HG02610 (cell line): ENCODE measurements at regions not wholly inside any gene's neighbourhood (a gene's known extent, or its start where the extent isn't known, plus 50 kb on each side); places are given as distances from the start of the nearest gene placed in this dataset.

ENCODE experiments used
- ATAC-seq: cut with Tn5 transposase; IDR thresholded peaks from one replicate; pipeline ENCODE4 v1.9.1; 2021; ENCODE audit warnings: mild to moderate bottlenecking, moderate library complexity; ENCODE audit not compliant: unreplicated experiment

DNA sequence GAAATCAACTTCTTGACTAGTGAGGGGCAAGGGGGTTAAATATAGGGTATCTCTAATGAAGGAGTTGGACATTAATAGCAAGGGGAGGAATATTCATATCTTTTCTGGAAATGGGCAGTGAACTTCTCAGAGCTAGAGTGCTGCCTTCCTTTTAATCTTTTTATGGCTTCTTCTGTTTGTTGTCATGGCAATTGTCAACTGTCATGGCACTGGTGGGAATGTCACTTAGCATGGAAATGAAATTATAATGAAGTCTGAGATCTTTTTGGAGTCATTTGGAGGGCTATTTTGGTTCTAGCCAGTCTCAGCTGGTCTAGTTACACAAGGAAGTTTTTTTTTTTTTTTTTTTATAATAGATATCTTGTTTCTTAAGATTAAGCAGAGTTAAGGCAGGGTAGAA is 250.2 kb downstream of the AASDHPPT start:
- ATAC-seq, result no peak

DNA sequence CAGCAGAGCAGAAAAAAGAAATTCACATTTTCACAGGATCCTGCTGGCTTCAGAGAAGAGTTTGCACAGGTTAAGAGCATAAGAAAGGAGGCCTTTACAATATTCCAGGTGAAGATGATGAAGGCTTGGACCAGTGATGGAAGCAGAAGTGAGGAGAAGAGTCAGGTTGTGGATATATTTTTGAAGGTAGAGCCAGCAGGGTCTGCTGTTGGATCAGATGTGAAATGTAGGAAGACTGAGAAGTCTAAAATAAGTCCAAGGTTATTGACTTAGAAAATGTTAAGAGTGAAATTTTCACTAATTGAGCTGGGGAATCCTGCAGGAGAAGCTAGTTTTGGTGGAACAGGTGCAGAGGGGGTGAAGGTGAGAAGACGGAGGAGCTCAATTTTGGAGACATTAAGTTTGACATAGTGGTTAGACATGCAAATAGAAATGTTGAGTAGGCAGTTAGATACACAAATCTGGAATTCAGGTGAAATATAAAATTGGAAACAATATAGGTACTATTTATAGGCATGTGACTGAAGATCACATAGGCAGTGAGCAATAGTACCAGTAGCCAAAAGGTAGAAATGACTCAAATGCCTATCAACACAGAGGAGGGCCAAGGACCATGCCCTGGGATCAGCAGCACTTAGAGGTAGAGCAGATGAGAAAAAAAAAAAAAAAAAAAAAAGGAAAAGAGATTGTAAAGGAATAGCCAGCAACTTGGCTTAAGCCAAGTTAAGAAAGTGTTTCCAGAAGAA is 252.0 kb downstream of the AASDHPPT start:
- ATAC-seq, result no peak

DNA sequence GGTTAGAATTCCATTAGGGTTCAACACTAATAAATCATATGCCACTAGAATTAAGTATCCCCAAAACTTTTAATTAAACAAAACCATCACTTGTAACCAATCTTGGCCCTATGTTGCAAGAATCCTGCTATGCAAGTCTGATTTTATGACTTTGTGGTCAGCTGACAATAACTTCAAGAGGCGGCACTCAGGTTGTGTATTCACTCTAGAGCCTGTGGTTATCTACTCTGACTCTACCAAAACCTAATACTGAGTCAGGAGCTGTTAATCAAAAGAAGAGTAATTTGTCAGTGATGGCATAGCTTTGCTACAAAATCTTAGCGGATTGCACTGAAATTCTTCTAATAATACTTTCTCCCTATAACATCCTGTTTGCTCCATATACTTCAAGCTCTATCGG is 253.7 kb downstream of the AASDHPPT start:
- ATAC-seq, result no peak

DNA sequence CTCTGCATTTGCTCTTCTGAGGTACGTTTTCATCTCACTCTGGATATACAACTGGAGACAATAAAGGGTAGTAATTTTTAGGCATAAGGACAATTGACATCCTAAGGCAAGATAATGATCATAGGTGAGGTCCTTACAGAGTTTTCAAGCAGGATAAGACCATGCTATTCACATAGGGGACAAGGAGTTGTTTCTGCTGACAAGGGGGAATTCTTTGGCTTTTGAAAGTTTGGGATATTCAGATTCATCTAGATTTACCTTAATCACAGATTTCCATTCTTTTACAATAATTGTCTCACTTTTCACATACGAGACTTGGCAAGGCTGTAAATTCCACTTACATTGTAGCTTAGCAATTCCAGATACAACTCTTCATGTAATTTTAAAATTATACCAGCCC is 256.2 kb downstream of the AASDHPPT start:
- no peak for ATAC-seq

DNA sequence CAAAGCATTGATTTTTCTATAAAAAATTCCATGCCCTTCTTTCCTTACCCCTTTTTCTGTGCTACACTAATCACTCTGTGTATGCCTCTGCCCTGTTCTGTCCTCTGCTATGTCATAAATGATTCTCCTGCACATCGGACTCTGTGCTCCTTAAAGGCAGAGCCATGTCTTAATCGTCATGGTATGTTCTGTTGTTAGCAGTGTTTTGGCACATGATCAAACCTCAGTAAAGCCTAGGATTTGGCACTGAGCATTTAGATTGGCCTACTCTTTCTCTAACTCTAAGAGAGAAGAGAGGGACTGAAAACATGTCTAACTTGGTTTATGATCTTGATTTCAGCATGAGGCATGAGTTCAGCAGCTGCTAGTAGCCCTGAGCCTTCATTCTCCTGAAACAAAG is 266.9 kb downstream of the AASDHPPT start:
- ATAC-seq, result no peak

DNA sequence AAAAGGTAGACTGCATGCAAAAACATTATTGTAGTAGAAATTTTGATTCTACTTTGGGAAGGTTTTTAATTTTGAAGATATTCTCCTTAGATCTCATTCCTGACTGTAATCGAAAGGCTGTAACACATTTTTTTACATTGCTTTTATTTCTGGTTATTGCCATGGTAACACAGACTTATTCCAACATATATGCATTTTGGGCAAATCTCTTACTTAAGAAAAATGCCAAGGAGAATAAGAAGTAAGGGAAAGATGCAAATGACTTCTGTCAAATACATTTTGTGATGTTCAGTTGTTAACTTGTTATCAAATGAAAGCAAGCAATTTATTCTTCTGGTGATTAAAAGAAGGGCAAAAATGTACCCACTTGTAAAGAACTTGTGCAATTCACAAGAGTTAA is 267.5 kb downstream of the AASDHPPT start:
- ATAC-seq, result no peak

DNA sequence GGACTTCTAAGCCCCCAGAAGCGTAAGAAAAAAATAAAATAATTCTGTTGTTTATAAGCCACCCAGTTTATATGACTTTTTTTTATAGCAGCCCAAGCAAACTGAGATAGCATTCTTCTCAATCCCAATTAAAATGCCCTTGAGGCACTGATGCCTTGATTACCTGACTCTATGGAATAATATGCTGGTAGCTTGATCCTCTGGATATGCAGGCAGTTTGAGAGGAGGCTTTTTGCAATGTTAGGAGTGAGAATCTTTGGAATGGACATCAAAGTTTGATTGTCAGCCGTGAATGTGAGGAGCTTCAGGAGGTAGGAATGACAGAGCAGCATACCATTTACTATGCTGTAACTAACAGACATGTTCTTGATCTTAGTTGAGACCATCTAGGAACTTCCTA is 275.6 kb downstream of the AASDHPPT start:
- no peak for ATAC-seq

DNA sequence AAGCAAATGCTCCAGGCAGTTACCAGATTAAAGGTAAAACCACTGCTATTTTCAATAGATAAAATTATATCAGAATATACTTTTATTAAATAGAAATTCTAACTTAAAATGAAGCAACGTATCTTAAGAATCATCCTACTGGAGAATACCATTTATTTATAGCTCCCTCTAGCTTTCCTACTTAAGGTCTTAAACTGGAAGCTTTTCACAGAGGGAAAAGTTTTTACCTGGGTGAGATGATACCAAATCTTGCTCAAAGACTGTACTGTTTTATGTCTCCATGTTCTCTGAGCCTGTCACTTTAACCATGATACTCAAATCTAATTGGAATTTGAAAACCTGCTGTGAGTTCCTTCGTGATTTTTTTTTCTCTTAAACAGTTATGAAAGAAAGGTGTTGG is 291.8 kb downstream of the AASDHPPT start:
- no peak for ATAC-seq

DNA sequence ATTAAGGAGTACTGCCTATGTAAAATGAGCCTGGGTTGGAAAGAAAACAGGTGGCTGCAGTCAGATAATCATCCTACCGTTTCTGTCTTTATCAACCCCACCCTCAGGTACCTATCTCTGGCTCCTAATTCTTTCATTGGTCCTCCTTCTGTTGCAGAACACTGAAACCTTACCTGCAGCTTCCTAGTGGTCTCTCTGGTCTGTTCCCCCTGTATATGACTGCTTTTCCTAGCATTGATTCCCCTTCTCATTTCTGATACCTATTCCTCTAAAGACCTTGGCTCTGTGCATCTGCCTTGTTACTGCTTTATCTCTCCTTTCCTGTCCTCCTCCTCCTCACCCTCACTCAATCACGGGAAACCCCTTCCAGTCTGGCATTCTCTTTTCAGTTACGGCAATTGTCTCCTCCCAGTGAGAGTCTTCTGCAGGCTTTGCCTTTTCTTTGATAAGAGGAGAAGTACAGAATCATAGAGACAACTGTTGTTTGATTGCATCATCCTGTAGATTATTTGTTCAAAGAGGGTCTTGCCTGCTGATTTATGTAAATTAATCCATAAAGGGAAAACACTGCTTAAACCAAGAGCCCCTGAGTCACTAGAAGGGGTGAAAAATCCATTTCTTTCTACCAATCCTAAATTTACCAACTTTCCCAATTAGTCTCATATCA is 301.2 kb downstream of the AASDHPPT start:
- no peak for ATAC-seq

DNA sequence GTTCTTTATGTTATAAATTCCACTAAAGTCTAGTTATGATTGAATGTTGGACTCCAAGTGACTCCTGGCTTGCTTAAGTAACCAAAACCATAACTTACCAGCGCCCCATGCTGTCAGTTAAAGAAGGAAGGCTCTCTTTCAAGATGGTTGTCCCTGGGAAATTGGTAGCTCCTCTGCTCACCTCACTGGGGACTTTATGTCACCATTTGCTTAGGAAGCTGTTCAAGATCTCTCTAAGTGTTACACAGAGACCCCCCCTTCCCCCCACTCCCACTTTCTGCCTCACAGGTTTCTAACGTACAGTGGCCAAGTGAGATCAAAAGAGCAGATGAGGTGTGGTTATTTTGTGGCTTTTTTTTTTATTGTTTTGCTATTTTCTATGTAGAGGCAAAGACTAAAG is 301.8 kb downstream of the AASDHPPT start:
- no peak for ATAC-seq

DNA sequence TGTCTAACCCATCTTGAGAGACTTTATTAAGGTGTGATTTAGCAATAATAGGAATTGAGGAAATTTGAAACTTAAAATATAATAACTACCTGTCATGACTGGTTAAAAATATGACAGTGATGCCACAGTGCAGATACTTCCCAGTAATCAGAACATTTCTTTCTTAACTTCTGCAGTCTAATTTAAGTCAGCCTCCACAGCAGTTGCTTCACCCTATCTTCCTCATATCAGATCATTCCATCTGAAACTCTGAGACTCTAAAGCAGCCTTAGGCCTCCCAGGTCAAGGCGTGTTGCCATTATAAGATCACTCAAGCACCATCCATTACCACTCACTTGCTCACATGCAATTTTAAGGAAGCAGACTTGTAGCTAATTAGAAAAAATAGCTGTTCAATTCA is 302.2 kb downstream of the AASDHPPT start:
- ATAC-seq, result no peak

DNA sequence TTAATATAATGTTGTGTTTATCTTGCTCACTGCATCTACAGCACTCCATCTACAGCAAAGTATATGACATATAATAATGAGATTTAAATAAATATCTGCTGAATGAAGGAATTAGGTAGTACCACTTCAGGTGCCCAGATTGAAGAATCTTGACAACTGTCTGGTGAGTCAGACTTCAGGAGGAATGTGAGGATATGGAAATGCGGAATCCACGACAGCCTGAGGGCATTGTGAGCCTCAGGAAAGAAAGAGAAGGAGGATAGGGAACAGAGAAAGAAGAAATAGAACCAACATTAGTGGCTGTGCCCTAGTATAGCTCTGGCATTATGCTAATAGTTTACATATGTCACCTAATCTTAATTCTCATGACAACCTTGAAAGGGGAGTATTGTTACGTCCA is 304.4 kb downstream of the AASDHPPT start:
- ATAC-seq, result no peak

DNA sequence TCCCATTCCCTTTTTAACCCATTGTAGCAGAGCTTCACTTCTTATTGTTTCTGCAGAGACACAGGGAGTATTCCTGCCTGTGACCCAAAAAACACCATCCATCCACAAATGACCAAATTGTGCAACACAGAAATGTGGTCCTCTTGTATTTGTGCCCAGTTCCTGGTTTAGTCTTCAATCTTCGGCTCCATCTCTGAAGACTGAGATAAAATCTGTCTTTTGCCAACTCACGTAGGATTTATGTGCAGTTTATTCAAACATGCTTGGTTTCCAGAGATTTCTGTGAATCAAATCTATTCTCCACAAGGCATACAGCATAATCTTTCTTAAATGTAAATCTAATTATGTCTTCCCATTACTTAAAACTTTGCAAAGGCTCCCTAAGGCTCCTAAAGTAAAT is 307.0 kb downstream of the AASDHPPT start:
- no peak for ATAC-seq

DNA sequence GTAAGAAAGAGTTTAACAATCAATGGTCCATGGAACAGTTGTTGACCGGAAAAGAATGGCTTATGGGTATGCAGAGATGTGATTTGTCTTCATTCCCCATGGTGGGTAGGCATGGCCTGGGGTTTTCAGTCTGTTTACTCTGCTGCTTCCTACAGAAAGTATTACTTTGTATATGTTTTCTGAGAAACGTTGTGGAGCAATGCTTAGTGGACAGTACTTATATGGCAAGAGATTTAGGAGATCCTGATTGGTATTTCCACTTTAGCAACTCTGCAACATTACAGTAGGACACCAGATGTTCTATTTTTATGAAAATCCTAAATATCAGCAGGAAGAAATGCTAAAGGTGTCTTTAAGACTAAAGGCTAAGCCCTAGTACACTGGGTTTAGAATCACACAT is 309.1 kb downstream of the AASDHPPT start:
- ATAC-seq, result no peak

DNA sequence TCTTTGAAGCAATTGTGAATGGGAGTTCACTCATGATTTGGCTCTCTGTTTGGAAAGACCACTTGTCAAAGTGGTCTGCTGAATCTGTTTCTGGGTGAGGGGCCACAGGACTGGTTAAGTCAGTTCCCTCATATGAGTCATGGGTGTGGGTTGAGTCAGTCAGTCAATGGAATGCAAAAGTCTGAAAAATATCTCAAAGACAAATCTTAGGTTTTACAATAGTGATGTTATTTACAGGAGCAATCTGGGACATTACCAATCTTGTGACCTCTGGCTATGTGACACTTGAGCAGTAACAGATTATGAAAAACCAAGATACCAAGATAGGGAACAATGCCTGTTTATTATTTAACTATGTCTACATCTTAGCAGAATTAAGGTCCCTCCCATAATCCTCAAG is 311.6 kb downstream of the AASDHPPT start:
- no peak for ATAC-seq

DNA sequence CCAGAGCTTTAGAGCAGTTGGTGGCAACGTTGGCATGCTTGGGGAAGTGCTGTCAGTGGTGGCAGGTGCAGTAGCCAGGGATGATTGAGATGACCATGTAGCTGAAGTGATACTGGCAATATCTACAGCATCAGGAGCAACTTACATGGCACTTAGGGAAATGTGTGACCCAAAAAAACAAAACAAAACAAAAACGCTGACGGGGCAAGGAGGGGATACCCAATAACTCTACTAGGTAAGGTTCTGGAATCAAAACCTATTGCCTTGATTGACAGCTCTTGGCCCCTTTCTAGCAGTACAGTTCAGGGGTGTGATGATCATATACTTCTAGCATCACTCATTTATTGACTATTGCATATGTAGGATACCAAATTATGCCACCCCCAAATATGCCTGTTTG is 312.6 kb downstream of the AASDHPPT start:
- ATAC-seq, result no peak

DNA sequence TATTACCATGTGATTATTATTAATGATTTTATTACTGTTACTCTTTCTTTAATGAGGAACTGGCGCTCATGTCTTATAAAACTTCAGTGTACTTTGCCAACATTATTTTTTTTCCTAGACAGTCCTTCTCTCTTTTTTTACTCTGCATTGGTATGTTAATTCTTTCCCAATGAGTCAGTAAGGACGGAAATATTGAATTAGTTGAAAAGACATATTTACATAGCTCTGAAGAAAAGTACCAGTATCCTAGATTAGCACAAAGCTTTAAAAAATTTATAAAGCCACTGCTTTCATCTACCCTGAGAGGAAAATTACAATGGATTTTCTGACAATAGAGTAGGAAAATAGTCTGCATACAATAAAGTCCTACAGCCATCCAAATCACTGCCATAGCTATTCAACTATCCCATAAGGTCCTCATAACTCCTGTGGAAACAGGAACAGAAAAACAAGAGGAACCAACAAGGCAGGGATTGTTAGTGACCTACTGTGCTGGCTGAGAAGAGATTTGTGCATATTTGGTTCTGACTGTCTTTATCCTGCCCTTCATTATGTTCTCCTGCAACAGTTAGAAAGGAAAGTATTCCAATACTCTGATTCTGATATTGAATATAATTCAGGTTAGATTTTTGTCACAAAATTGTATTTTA is 314.4 kb downstream of the AASDHPPT start:
- ATAC-seq, result no peak

DNA sequence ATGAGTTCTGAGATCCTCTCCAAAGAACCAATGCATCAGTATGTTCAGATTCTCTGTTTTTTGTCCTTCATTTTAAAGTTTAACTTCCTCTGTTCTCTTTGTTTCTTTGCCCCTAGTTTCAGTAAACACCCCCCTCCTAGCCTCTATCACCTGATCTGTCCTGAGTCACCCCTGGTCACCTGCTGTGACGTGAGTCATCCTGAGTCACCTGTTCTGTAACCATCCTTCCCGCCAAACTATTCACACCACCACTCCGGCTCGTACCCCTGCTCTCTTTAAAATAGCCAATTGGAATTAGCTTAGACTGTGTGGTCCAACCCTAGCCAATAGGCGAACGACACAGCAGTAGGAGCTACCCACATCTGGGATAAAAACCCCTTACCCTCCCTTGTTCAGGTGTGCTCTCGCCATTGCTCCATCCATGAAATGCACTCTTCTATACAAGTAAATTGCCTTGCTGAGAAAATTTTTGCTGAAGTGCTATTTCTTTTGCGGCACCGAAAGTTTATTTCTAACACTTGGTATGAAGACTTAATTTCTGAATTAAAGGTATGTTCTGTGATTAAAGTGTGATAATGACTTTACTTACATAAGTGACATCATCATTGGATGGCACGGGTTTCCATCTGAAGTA is 318.4 kb downstream of the AASDHPPT start:
- ATAC-seq, result no peak

DNA sequence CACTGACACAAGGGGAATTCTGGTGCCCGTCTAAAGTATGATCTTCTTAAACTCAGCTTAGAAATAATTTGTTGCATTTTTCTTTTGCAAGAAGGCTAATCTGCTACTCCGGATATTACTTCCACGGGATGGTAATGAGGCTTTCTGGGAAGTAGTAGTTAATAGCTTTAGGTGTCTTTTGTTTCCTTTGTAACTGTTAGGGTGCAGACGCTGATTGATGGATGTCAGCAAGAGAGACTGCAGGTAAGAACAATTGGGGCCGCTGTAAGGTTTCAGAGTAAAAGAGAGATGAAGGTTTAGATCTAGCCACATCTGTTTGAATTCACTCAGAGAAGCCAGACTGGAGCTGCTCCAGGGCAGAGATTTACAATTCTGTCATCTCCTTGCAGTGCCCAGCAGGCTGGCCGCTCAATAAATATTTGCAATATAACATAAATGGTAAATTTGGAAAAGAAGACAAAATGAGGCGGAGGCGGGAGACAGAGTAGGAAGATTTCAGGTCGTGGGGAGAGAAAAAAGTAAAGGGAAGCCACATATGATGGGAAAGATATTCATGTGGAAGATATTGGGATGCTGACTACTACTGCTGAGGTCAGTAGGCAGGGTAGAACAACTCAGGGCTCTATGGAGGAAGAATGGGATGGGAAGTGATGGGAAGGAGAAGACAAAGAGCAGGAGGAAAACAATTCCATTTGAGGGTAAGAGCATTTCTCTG is 320.5 kb downstream of the AASDHPPT start:
- no peak for ATAC-seq

DNA sequence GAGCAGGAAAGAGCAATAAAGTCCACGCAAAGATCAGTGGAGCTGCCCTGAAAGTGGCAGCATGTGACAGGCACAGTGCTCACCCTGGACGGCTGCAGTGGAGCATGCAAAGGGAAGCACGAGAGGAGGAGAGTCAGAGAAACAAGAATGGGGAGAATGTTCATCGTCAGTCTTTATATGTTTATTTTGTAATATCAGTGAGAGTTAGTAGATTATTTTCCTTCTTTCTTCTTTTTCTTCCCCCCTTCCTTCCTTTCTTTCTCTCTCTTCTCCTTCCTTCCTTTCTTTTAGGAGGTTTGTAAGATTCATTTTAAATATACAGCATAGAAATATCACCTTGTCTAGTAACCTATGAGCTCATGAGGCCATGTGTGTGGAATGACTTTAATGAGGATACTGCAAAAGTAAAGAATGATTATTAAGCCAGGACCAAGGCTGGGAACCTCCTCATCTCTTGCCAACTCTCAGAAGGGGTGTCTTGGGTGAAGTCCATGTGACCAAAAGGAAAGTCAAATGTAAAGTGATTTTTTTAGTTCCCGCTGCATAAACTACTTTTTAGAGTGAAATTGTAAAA is 321.1 kb downstream of the AASDHPPT start:
- ATAC-seq, result no peak

DNA sequence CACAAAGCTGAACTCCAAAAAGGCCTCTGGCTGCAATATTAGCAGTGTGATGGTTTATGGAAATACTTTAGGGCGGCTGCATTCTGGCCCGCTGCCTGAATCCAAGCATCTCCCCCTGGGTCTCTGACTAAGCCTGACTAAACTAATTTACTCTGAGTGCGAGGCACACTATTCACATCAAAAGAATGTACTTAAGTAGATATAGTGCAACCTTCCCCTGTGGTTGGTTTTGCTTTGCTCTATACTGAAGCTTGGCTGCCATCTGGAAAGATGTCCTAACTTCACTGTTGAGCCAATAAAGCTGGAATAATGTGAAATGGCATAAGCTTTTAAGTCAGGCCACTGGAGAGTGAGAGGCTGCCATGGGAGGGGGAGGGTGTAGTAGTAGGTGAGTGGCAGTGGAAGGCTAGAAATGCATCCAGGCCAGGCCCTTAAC is 321.6 kb downstream of the AASDHPPT start:
- no peak for ATAC-seq
